ENCODE measurements at regions not wholly inside any gene's neighbourhood (a gene's known extent, or its start where the extent isn't known, plus 50 kb on each side); places are given as distances from the start of the nearest gene placed in this dataset.

- H3K27me3 ChIP-seq = no peaks in the 10 kb centered on the region
- no peak overlapping the region for H3K27ac ChIP-seq
- ATAC-seq (no peak), DNase-seq (no peak)
- WGBS (ENCODE audit: insufficient coverage, low coverage, low lambda C conversion rate, missing lambda C conversion rate) = 67% methylated on average over 3 of the region's 3 CpGs
- no peak for TF ChIP-seq CTCF (IDR thresholded peaks at IDR 0.05)
- TF ChIP-seq POLR2A (IDR thresholded peaks at IDR 0.05) = no peak
- peaks cover 0 to 6% (median 3%) of the 10 kb centered on the region in 4 donors for H3K9me3 ChIP-seq
- H3K36me3 ChIP-seq = no peaks in the 10 kb centered on the region
- intact Hi-C loops (cut with DNase I) = no loop called here
- no peaks in the 10 kb centered on the region for H3K4me1 ChIP-seq
- no peak overlapping the region for H3K4me3 ChIP-seq
Measured at GRCh38 chr5:148002451-148002850, 61.3 kb upstream of the SPINK5 start.

- H3K9me3 ChIP-seq = peaks cover 0 to 6% (median 3%) of the 10 kb centered on the region in 4 donors
- DNase-seq (no peak), ATAC-seq (no peak)
- WGBS (ENCODE audit: insufficient coverage, low coverage, low lambda C conversion rate, missing lambda C conversion rate) = 20% methylated on average over 1 of the region's 1 CpG
- intact Hi-C loops (cut with DNase I) = no loop called here
- no peaks in the 10 kb centered on the region for H3K27me3 ChIP-seq
- TF ChIP-seq CTCF (IDR thresholded peaks at IDR 0.05) (no peak), POLR2A (IDR thresholded peaks at IDR 0.05) (no peak)
- no peak overlapping the region for H3K27ac ChIP-seq
- H3K36me3 ChIP-seq = no peaks in the 10 kb centered on the region
- no peak overlapping the region for H3K4me3 ChIP-seq
- H3K4me1 ChIP-seq = no peaks in the 10 kb centered on the region
Measured at GRCh38 chr5:148000036-148000435, 63.7 kb upstream of the SPINK5 start.

GRCh38 chr5:147998704-147999103 is 65.1 kb upstream of the SPINK5 start:
- no peaks in the 10 kb centered on the region for H3K27me3 ChIP-seq
- intact Hi-C loops (cut with DNase I) = no loop called here
- no peak for TF ChIP-seq POLR2A (IDR thresholded peaks at IDR 0.05)
- no peak for TF ChIP-seq CTCF (IDR thresholded peaks at IDR 0.05)
- no peak overlapping the region for H3K27ac ChIP-seq
- H3K9me3 ChIP-seq = peaks cover 0 to 6% (median 3%) of the 10 kb centered on the region in 4 donors
- H3K36me3 ChIP-seq = no peaks in the 10 kb centered on the region
- DNase-seq (no peak), ATAC-seq (no peak)
- H3K4me3 ChIP-seq = no peak overlapping the region
- H3K4me1 ChIP-seq = no peaks in the 10 kb centered on the region

- Histone ChIP-seq H3K4me3 (no peak overlapping the region), H3K4me1 (no peaks in the 10 kb centered on the region), H3K36me3 (no peaks in the 10 kb centered on the region), H3K9me3 (peaks cover 0 to 6% (median 2%) of the 10 kb centered on the region in 4 donors), H3K27me3 (no peaks in the 10 kb centered on the region), H3K27ac (no peak overlapping the region)
- DNase-seq (no peak), ATAC-seq (no peak)
- intact Hi-C loops (cut with DNase I) = no loop called here
- TF ChIP-seq CTCF (IDR thresholded peaks at IDR 0.05) (no peak), POLR2A (IDR thresholded peaks at IDR 0.05) (no peak)
- WGBS (ENCODE audit: insufficient coverage, low coverage, low lambda C conversion rate, missing lambda C conversion rate) = 22% methylated on average over 3 of the region's 3 CpGs
Measured at GRCh38 chr5:147997486-147997885, 66.3 kb upstream of the SPINK5 start.

GRCh38 chr5:147996379-147996778 is 67.4 kb upstream of the SPINK5 start:
- no peak for DNase-seq
- no peak for ATAC-seq
- H3K36me3 ChIP-seq = no peaks in the 10 kb centered on the region
- WGBS (ENCODE audit: insufficient coverage, low coverage, low lambda C conversion rate, missing lambda C conversion rate) = 49% methylated on average over 2 of the region's 5 CpGs
- intact Hi-C loops (cut with DNase I) = no loop called here
- no peak overlapping the region for H3K27ac ChIP-seq
- no peaks in the 10 kb centered on the region for H3K27me3 ChIP-seq
- no peak overlapping the region for H3K4me3 ChIP-seq
- H3K9me3 ChIP-seq = peaks cover 0 to 4% (median 0%) of the 10 kb centered on the region in 4 donors
- H3K4me1 ChIP-seq = no peaks in the 10 kb centered on the region
- TF ChIP-seq CTCF (IDR thresholded peaks at IDR 0.05) (no peak), POLR2A (IDR thresholded peaks at IDR 0.05) (no peak)
